ENCODE measurements at regions not wholly inside any gene's neighbourhood (a gene's known extent, or its start where the extent isn't known, plus 50 kb on each side); places are given as distances from the start of the nearest gene placed in this dataset.

- no peaks in the 10 kb centered on the region for H3K27me3 Mint-ChIP-seq
- no peaks in the 10 kb centered on the region for H3K9me3 Mint-ChIP-seq
- H3K27ac Mint-ChIP-seq, result no peak overlapping the region
- no peak overlapping the region for H3K4me3 Mint-ChIP-seq
- no peak for ATAC-seq (replicated peaks)
- no peaks in the 10 kb centered on the region for H3K36me3 Mint-ChIP-seq (ENCODE audit: low read depth)
- H3K4me1 Mint-ChIP-seq, result no peaks in the 10 kb centered on the region
Observed at GRCh38 chr4:14130551-14130950, 503.0 kb upstream of the BOD1L1 start.

GRCh38 chr4:14131335-14131734, 503.8 kb upstream of the BOD1L1 start:
- Mint-ChIP-seq H3K36me3 (ENCODE audit: low read depth) (no peaks in the 10 kb centered on the region), H3K4me3 (no peak overlapping the region), H3K4me1 (no peaks in the 10 kb centered on the region), H3K27ac (no peak overlapping the region), H3K9me3 (no peaks in the 10 kb centered on the region), H3K27me3 (no peaks in the 10 kb centered on the region)
- no peak for ATAC-seq (replicated peaks)

- Mint-ChIP-seq H3K27ac (no peak overlapping the region), H3K36me3 (ENCODE audit: low read depth) (no peaks in the 10 kb centered on the region), H3K9me3 (peaks cover under 1% of the 10 kb centered on the region), H3K27me3 (no peaks in the 10 kb centered on the region), H3K4me3 (no peak overlapping the region), H3K4me1 (no peaks in the 10 kb centered on the region)
- ATAC-seq (replicated peaks), result no peak
Observed at GRCh38 chr4:14132301-14132700, 504.8 kb upstream of the BOD1L1 start.

GRCh38 chr4:14138106-14138505, 510.6 kb upstream of the BOD1L1 start:
- no peaks in the 10 kb centered on the region for H3K27me3 Mint-ChIP-seq
- H3K4me3 Mint-ChIP-seq, result no peak overlapping the region
- no peaks in the 10 kb centered on the region for H3K4me1 Mint-ChIP-seq
- no peaks in the 10 kb centered on the region for H3K36me3 Mint-ChIP-seq (ENCODE audit: low read depth)
- no peak for ATAC-seq (replicated peaks)
- H3K9me3 Mint-ChIP-seq, result peaks cover 4% of the 10 kb centered on the region
- no peak overlapping the region for H3K27ac Mint-ChIP-seq

- Mint-ChIP-seq H3K27ac (no peak overlapping the region), H3K27me3 (no peaks in the 10 kb centered on the region), H3K4me3 (no peak overlapping the region), H3K36me3 (ENCODE audit: low read depth) (no peaks in the 10 kb centered on the region), H3K9me3 (no peaks in the 10 kb centered on the region), H3K4me1 (no peaks in the 10 kb centered on the region)
- ATAC-seq (replicated peaks), result no peak
Observed at GRCh38 chr4:14143892-14144291, 516.4 kb upstream of the BOD1L1 start.

GRCh38 chr4:14149176-14150053, 521.9 kb upstream of the BOD1L1 start:
- no peaks in the 10 kb centered on the region for H3K9me3 Mint-ChIP-seq
- no peaks in the 10 kb centered on the region for H3K27me3 Mint-ChIP-seq
- no peak overlapping the region for H3K27ac Mint-ChIP-seq
- no peak for ATAC-seq (replicated peaks)
- no peaks in the 10 kb centered on the region for H3K36me3 Mint-ChIP-seq (ENCODE audit: low read depth)
- no peak overlapping the region for H3K4me3 Mint-ChIP-seq
- H3K4me1 Mint-ChIP-seq, result no peaks in the 10 kb centered on the region

- Mint-ChIP-seq H3K4me1 (no peaks in the 10 kb centered on the region), H3K27me3 (peaks cover 4% of the 10 kb centered on the region), H3K27ac (no peak overlapping the region), H3K36me3 (ENCODE audit: low read depth) (no peaks in the 10 kb centered on the region), H3K9me3 (no peaks in the 10 kb centered on the region), H3K4me3 (no peak overlapping the region)
- no peak for ATAC-seq (replicated peaks)
Observed at GRCh38 chr4:14151101-14151500, 523.6 kb upstream of the BOD1L1 start.

GRCh38 chr4:14152834-14153519, 525.5 kb upstream of the BOD1L1 start:
- peaks cover 4% of the 10 kb centered on the region for H3K27me3 Mint-ChIP-seq
- no peak overlapping the region for H3K4me3 Mint-ChIP-seq
- ATAC-seq (replicated peaks), result no peak
- H3K4me1 Mint-ChIP-seq, result no peaks in the 10 kb centered on the region
- no peaks in the 10 kb centered on the region for H3K9me3 Mint-ChIP-seq
- H3K36me3 Mint-ChIP-seq (ENCODE audit: low read depth), result no peaks in the 10 kb centered on the region
- no peak overlapping the region for H3K27ac Mint-ChIP-seq

- Mint-ChIP-seq H3K27ac (no peak overlapping the region), H3K27me3 (peaks cover 4% of the 10 kb centered on the region), H3K36me3 (ENCODE audit: low read depth) (no peaks in the 10 kb centered on the region), H3K9me3 (no peaks in the 10 kb centered on the region), H3K4me3 (no peak overlapping the region), H3K4me1 (no peaks in the 10 kb centered on the region)
- ATAC-seq (replicated peaks), result no peak
Observed at GRCh38 chr4:14155803-14156202, 528.3 kb upstream of the BOD1L1 start.

GRCh38 chr4:14157262-14157661, 529.7 kb upstream of the BOD1L1 start:
- Mint-ChIP-seq H3K27me3 (peaks cover 4% of the 10 kb centered on the region), H3K36me3 (ENCODE audit: low read depth) (no peaks in the 10 kb centered on the region), H3K9me3 (no peaks in the 10 kb centered on the region), H3K4me1 (no peaks in the 10 kb centered on the region), H3K4me3 (no peak overlapping the region), H3K27ac (no peak overlapping the region)
- ATAC-seq (replicated peaks), result no peak

- no peaks in the 10 kb centered on the region for H3K27me3 Mint-ChIP-seq
- no peaks in the 10 kb centered on the region for H3K4me1 Mint-ChIP-seq
- H3K9me3 Mint-ChIP-seq, result no peaks in the 10 kb centered on the region
- ATAC-seq (replicated peaks), result no peak
- H3K4me3 Mint-ChIP-seq, result no peak overlapping the region
- no peaks in the 10 kb centered on the region for H3K36me3 Mint-ChIP-seq (ENCODE audit: low read depth)
- no peak overlapping the region for H3K27ac Mint-ChIP-seq
Observed at GRCh38 chr4:14165222-14165920, 537.8 kb upstream of the BOD1L1 start.

GRCh38 chr4:14167876-14168510, 540.5 kb upstream of the BOD1L1 start:
- Mint-ChIP-seq H3K9me3 (no peaks in the 10 kb centered on the region), H3K36me3 (ENCODE audit: low read depth) (no peaks in the 10 kb centered on the region), H3K27me3 (no peaks in the 10 kb centered on the region), H3K27ac (no peak overlapping the region), H3K4me3 (no peak overlapping the region), H3K4me1 (no peaks in the 10 kb centered on the region)
- ATAC-seq (replicated peaks), result no peak

GRCh38 chr4:14168919-14169318, 541.4 kb upstream of the BOD1L1 start:
- H3K4me1 Mint-ChIP-seq, result no peaks in the 10 kb centered on the region
- no peak overlapping the region for H3K27ac Mint-ChIP-seq
- H3K4me3 Mint-ChIP-seq, result no peak overlapping the region
- H3K9me3 Mint-ChIP-seq, result no peaks in the 10 kb centered on the region
- H3K27me3 Mint-ChIP-seq, result no peaks in the 10 kb centered on the region
- no peaks in the 10 kb centered on the region for H3K36me3 Mint-ChIP-seq (ENCODE audit: low read depth)
- no peak for ATAC-seq (replicated peaks)

- H3K9me3 Mint-ChIP-seq, result no peaks in the 10 kb centered on the region
- no peaks in the 10 kb centered on the region for H3K36me3 Mint-ChIP-seq (ENCODE audit: low read depth)
- no peaks in the 10 kb centered on the region for H3K27me3 Mint-ChIP-seq
- H3K27ac Mint-ChIP-seq, result no peak overlapping the region
- no peak for ATAC-seq (replicated peaks)
- H3K4me3 Mint-ChIP-seq, result no peak overlapping the region
- H3K4me1 Mint-ChIP-seq, result no peaks in the 10 kb centered on the region
Observed at GRCh38 chr4:14169460-14169859, 541.9 kb upstream of the BOD1L1 start.

Data from activated T-helper 17 cell treated with anti-CD3 and anti-CD28 coated beads, Interleukin-2, amount 50 U/mL, for 72 hours (primary cell).